ENCODE measurements at regions not wholly inside any gene's neighbourhood (a gene's known extent, or its start where the extent isn't known, plus 50 kb on each side); places are given as distances from the start of the nearest gene placed in this dataset.

DNA sequence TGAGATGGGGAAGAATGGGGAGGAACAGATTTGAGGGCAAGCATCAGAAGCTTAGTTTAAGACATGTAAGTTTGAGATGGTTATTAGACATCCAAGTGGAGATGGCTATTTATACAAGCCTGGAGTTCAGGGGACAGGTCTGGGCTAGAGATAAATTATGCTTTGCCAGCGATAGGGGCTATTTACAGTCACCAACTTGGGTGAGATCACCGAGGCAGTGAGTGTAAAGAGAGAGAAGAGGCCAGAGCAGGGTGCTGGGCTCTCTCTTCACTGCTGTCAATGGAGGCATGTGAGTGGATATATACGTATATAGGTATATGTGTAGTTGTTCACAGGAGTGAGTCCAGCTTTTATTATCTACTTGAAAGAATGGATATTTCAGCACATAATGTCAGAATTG, 81.0 kb downstream of the QPCT start:
- no peak for DNase-seq

DNA sequence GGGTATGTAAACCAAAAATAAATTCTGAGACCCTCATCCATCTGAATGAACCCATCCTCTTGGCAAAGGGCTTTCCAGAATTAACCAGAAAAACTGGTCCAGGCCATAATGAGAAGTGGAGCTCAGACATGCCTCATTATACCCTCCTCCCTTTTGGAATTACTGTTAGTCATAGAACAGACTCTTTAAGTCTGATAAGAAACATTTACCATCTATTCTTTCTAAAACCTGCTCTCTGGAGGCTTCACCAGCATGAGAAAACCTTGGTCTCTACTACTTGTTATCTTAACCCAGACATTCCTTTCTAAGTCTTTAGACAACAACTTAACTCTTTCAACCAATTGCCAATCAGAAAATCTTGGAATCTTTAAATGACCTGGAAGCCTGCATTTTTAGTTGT, 82.8 kb downstream of the QPCT start:
- no peak for DNase-seq

GRCh38 chr2:37436323-37436722, 91.9 kb downstream of the QPCT start:
- DNase-seq: no peak

DNA sequence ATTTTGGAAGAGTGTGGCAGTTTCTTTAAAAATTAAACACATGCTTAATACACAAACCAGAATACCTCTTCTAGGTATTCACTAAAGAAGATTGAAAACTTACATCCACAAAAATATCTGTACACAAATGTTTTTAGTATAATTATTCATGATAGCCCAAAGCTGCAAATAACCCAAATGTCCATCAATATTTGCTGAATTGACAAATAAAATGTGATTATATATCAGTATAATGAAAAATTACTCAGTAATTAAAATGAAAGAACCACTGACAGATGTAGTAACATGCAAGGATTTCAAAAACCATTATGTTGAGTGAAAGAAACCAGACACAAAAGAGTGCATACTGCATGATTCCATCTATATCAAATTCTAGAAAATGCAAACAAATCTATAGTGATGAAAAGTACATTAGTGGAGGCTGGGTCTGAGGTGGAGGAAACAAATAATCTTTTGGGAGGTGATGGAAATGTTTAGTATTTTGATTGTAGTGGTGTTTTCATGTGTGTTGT, 94.8 kb downstream of the QPCT start:
- DNase-seq: no peak

GRCh38 chr2:37441055-37441454, 96.6 kb downstream of the QPCT start:
- DNase-seq: no peak

DNA sequence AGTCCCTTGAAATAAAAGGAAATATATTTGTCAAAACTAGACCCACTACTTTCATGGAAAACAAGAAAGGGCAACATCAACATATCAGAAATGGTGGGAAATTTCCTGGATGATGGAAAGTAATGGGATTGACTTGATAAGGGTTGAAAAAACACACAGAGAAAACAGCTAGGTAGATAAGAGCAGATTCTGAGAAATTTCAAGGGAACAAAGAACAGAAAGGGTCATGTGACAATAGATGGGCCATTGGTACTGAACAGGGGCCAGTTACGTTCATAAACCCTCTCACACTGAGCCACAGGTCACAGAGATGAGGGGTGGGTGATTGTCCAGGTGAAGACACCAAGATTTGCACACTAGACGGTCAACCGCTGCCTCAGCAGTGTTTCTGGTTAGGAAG, 98.7 kb downstream of the QPCT start:
- DNase-seq: no peak

- no peak for DNase-seq
These were observed 103.0 kb downstream of the QPCT start for GRCh38 chr2:37447446-37447845.

GRCh38 chr2:37448342-37449120, 104.1 kb downstream of the QPCT start:
- no peak for DNase-seq

GRCh38 chr2:37449761-37450296, 105.4 kb downstream of the QPCT start:
- DNase-seq: no peak

GRCh38 chr2:37453027-37453426, 108.6 kb downstream of the QPCT start:
- DNase-seq: no peak

DNA sequence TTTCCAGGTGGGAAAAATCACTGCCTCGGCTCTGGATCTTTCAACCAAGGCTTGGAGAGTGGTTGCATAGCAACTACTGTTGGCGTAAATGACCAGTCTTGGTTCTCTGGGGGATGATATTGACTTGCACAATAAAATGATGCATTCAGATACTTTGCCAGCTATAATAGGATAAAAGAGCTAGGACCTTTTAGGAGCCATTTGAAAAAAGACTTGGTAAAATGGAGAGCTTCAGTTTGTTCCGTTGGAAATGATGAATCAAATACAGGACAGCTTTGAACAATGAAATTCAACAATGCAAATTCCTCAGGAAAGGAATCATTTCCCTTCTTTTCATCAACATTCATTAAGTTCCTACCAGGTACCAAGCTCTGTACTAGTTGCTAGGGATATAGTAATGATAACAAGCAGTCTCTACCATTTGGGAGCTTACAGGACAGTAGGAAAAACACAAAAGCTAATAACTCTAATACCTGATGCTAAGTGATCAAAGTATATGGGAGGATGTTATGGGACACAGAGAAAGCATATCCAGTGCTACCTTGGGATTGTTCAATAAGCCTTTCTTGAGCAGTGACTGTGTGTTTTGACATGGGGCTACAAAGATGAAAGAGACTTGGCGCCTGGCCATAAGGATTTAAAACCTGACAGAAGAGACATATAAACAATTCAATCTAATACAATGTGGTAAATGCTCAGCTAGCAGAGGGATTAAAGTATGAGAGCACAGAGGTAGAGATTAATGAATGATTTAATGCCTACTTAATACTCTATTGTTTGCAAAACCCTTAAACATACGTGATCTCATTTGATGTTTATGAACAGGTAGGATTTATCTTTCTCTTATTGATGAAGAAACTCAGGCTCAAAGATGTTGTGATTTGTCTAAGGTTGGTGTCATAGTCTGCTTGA, 110.7 kb downstream of the QPCT start:
- DNase-seq: no peak

DNA sequence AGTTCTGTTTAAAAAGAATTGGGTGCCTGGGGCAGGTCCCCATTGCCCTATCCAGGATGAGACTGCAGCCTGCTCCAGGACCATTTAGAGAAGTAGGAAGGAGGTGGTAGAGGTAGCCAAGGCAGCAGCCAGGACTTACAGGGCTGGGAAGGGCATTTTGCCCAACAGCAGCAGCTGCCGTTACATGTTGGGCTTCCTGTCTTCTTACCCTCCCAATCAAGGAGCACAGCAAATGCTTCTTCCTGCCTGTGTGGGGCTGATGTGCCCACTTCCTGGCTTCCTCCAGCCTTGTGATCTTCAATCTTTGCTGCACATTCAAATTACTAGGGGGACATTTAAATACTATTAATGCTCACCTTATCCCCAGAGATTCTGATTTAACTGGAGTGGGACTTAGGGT, 112.0 kb downstream of the QPCT start:
- peak; percentile 13 for DNase-seq

GRCh38 chr2:37457401-37457901, 113.0 kb downstream of the QPCT start:
- no peak for DNase-seq

- DNase-seq: no peak
These were observed 113.7 kb downstream of the QPCT start for GRCh38 chr2:37458133-37458532.

GRCh38 chr2:37459095-37459981, 114.9 kb downstream of the QPCT start:
- DNase-seq: no peak

GRCh38 chr2:37460896-37461229, 116.4 kb downstream of the QPCT start:
- DNase-seq: no peak

DNA sequence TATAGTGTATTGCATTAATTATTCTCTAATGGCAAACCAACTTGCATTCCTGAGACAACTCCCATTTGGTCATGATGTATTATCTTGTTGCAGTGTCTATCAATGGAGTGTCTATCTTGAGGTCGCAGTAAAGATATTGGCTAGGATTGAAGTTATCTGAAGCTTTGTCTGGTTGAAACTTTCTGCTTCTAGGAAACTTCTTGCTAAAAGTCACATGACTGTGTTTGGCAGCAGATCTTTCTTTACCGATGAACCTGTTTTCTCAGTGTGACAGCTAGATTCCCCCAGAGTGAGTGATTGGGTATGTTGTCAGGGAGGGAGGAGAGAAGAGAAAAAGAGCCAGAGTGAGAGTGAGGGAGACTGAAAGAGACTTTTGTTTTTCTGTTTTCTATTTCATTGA, 119.6 kb downstream of the QPCT start:
- no peak for DNase-seq

DNA sequence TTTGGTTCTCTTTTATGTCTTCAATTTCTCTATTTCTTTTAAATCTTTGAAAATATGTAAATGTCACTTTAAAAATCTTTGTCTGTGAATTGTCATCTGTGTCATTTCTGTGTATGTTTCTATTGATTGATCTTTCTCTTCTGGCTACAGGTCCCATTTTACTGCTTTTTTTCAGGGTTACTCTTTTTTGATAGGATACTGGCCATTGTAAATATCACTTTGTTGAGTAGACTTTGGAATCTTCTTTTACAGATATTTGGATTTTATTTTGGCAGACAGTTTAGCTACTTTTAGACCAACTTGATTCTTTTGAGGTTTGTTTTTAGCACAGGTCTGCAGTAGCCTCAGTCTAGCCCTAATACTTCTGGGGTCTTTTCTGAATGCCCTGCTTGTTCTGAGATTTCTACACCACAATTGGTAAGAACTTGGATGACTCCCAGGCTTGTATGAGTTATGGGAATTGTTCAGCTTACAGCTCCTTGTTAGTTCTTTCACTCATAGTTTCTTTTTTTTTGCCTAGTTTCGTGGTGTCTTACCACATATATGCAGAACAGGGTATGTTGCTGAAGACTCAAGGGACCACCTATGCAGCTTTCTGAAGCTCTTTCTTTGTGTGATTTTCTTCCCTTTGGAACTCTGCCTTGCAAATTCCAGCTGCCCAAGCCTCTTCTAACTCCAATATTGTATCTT, 122.2 kb downstream of the QPCT start:
- DNase-seq: no peak

DNA sequence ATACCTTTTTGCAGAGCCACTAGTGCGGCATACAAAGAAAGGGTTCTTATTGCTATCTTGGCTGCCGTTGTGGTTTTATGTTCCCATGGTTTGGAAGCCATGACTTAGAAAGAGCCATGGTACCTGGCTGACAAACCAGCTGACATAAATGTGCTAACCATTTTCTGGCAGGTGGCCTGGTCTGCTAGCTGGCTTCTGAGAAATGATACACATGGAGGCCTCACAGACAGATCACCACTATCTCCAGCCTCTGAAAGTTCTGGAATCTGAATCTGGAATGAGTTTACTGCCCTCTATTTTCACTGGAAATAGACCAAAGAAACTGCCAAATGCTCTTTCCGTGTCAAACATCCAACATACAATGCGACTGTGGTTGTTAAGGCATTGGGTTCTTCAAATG, 123.7 kb downstream of the QPCT start:
- no peak for DNase-seq

DNA sequence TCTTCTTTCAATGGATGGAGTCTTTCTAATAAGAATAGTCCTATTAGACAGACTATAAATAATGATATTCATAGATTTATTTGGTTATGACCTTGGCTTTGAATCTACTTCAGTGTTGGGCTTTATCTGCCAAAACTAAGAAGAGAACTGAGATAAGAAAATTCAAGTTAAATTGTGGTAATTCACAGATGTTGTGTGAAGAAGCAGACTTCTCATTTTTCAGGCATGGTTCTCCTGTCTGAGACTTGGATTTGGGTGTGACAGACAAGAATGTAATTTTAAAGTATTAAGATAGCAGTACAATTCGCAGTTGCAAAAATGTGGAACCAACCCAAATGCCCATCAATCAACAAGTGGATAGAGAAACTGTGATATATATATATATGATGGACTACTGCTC, 124.7 kb downstream of the QPCT start:
- no peak for DNase-seq

GRCh38 chr2:37471104-37471503, 126.7 kb downstream of the QPCT start:
- no peak for DNase-seq

DNA sequence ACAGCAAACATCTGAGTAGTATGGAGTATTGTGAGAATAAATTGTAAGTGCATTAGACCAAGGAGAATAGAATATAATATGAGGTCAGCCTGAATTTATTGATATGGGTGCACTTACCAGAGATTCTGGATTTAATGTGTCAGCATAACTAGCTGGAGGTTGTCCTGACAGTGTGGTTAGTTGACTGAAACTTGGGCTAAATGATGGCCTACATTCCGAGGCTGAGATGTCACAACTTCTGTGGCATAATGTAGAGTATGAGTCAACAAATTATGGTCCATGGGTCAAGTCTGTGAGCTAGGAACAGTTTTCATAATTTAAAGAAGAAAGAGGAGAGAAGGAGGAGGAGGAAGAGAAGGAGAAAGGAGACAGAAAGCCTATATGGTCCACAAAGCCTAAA, 127.6 kb downstream of the QPCT start:
- DNase-seq: no peak
